H1 (cell line): ENCODE measurements at regions not wholly inside any gene's neighbourhood (a gene's known extent, or its start where the extent isn't known, plus 50 kb on each side); places are given as distances from the start of the nearest gene placed in this dataset.

Experiments
- KDM1A ChIP-seq: fragments of 200-600, 300-600 bp; sonication (generic); IDR thresholded peaks from 2 replicates; pipeline ENCODE4 v1.7.1; 2016; ENCODE audit warnings: mild to moderate bottlenecking, low read length, borderline replicate concordance
- MAX ChIP-seq: IDR thresholded peaks from 2 replicates; pipeline ENCODE4 v1.6.1; 2012; ENCODE audit warnings: inconsistent platforms
- SRF ChIP-seq: IDR thresholded peaks from 2 replicates; pipeline ENCODE4 v1.6.1; 2011; ENCODE audit warnings: mild to moderate bottlenecking, low read depth, low read length, moderate library complexity

DNA sequence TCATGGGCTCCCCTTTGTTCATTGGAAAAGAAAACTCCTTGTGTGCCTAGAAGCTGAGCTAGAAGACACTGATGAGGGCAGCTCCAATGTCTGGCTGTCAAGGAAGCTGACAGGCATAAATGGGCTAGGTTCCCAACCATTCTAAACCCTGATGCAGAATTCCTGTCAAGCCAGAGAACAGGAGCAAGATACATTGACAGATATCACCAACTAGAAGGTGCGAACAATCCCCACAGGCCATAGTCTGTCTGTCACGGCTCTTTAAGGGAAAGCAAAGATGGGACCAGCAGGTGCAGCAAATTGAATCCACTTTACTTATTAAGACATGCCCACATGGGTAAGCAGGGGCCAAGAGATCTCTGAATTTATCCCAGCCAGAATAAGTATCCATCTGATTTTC, 617.9 kb upstream of the POT1 start (continued):
- TF ChIP-seq MAX, result no peak
- no peak for TF ChIP-seq SRF
- no peak for TF ChIP-seq KDM1A
- TF ChIP-seq, all 59 proteins: peak for 0
